ENCODE measurements at regions not wholly inside any gene's neighbourhood (a gene's known extent, or its start where the extent isn't known, plus 50 kb on each side); places are given as distances from the start of the nearest gene placed in this dataset.
A peak's percentile ranks its signal among the peaks of the same experiment; 100 is the strongest.

GRCh38 chr10:3239066-3239919 lies 66.7 kb upstream of the PITRM1 start:
- TF ChIP-seq, protein P1, sequence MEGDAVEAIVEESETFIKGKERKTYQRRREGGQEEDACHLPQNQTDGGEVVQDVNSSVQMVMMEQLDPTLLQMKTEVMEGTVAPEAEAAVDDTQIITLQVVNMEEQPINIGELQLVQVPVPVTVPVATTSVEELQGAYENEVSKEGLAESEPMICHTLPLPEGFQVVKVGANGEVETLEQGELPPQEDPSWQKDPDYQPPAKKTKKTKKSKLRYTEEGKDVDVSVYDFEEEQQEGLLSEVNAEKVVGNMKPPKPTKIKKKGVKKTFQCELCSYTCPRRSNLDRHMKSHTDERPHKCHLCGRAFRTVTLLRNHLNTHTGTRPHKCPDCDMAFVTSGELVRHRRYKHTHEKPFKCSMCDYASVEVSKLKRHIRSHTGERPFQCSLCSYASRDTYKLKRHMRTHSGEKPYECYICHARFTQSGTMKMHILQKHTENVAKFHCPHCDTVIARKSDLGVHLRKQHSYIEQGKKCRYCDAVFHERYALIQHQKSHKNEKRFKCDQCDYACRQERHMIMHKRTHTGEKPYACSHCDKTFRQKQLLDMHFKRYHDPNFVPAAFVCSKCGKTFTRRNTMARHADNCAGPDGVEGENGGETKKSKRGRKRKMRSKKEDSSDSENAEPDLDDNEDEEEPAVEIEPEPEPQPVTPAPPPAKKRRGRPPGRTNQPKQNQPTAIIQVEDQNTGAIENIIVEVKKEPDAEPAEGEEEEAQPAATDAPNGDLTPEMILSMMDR (IDR thresholded peaks at IDR 0.05; ENCODE audit: insufficient read depth, low read length): peak; percentile 21
- TF ChIP-seq GABPA (IDR thresholded peaks at IDR 0.05; ENCODE audit: low read depth): no peak
- TF ChIP-seq, protein P2, sequence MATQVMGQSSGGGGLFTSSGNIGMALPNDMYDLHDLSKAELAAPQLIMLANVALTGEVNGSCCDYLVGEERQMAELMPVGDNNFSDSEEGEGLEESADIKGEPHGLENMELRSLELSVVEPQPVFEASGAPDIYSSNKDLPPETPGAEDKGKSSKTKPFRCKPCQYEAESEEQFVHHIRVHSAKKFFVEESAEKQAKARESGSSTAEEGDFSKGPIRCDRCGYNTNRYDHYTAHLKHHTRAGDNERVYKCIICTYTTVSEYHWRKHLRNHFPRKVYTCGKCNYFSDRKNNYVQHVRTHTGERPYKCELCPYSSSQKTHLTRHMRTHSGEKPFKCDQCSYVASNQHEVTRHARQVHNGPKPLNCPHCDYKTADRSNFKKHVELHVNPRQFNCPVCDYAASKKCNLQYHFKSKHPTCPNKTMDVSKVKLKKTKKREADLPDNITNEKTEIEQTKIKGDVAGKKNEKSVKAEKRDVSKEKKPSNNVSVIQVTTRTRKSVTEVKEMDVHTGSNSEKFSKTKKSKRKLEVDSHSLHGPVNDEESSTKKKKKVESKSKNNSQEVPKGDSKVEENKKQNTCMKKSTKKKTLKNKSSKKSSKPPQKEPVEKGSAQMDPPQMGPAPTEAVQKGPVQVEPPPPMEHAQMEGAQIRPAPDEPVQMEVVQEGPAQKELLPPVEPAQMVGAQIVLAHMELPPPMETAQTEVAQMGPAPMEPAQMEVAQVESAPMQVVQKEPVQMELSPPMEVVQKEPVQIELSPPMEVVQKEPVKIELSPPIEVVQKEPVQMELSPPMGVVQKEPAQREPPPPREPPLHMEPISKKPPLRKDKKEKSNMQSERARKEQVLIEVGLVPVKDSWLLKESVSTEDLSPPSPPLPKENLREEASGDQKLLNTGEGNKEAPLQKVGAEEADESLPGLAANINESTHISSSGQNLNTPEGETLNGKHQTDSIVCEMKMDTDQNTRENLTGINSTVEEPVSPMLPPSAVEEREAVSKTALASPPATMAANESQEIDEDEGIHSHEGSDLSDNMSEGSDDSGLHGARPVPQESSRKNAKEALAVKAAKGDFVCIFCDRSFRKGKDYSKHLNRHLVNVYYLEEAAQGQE (IDR thresholded peaks at IDR 0.05; ENCODE audit: insufficient replicate concordance, low read depth): no peak
- TF ChIP-seq SPI1 (IDR thresholded peaks at IDR 0.05; ENCODE audit: borderline replicate concordance, low read depth): no peak
